Neutrophil (primary cell): ENCODE measurements at regions not wholly inside any gene's neighbourhood (a gene's known extent, or its start where the extent isn't known, plus 50 kb on each side); places are given as distances from the start of the nearest gene placed in this dataset.

Experiments
- H3K27ac ChIP-seq: fragments of 200-600 bp; sonication (generic); 2 replicates; pipeline ENCODE4 v1.5.1; 2016; ENCODE audit warnings: mild to moderate bottlenecking, moderate library complexity
- H3K27me3 ChIP-seq: fragments of 200-600 bp; sonication (generic); 2 replicates; pipeline ENCODE4 v1.6.0; 2016; ENCODE audit warnings: mild to moderate bottlenecking
- H3K36me3 ChIP-seq: fragments of 200-600 bp; sonication (generic); 2 replicates; pipeline ENCODE4 v1.5.1; 2017
- H3K4me1 ChIP-seq, 2 experiments: fragments of 200-600 bp in 1 of 2; sonication (generic) in 1 of 2; 1 replicate in 1 of 2; 2 replicates in 1 of 2; pipeline versions ENCODE4 v1.5.1 to v1.6.1; 2013 to 2016; ENCODE audit warnings: low read depth in 1 of 2, low read length in 1 of 2, mild to moderate bottlenecking in 1 of 2, moderate library complexity in 1 of 2; ENCODE audit not compliant: control insufficient read depth in 1 of 2, insufficient read depth in 1 of 2
- H3K4me3 ChIP-seq, 2 experiments: fragments of 200-600 bp in 1 of 2; sonication (generic) in 1 of 2; 1 replicate in 1 of 2; 2 replicates in 1 of 2; pipeline ENCODE4 v1.5.1; 2013 to 2016; ENCODE audit warnings: low read depth in 1 of 2, low read length in 1 of 2, mild to moderate bottlenecking in 1 of 2, moderate library complexity in 1 of 2
- H3K9me3 ChIP-seq: fragments of 200-600 bp; sonication (generic); 2 replicates; pipeline ENCODE4 v1.5.1; 2016
- TF ChIP-seq, protein P1 (sequence below): fragments of 200-600 bp; sonication (generic); IDR thresholded peaks from 2 replicates; pipeline ENCODE4 v1.5.1; 2016; ENCODE audit warnings: antibody characterized with exemption

DNA sequence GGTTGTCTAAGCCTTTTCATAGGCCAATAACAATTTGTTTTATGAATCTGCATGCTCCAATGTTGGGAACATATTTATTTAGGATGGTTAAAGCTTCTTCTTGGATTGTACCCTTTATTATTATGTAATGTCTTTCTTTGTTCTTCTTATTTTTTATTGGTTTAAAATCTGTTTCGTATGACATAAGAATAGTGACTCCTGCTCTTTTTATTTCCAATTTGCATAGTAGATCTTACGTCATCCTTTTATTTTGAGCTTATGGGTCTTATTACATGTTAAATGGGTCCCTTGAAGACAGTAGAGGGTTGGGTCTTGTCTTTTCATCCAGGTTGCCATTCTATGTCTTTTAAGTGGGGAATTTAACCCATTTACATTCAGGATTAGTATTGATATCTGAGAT is 561.9 kb upstream of the GHITM start:
- no peak overlapping the region for H3K4me3 ChIP-seq
- no peaks in the 10 kb centered on the region for H3K4me1 ChIP-seq
- H3K9me3 ChIP-seq, result no peaks in the 10 kb centered on the region
- no peak overlapping the region for H3K27ac ChIP-seq
- TF ChIP-seq, protein P1, sequence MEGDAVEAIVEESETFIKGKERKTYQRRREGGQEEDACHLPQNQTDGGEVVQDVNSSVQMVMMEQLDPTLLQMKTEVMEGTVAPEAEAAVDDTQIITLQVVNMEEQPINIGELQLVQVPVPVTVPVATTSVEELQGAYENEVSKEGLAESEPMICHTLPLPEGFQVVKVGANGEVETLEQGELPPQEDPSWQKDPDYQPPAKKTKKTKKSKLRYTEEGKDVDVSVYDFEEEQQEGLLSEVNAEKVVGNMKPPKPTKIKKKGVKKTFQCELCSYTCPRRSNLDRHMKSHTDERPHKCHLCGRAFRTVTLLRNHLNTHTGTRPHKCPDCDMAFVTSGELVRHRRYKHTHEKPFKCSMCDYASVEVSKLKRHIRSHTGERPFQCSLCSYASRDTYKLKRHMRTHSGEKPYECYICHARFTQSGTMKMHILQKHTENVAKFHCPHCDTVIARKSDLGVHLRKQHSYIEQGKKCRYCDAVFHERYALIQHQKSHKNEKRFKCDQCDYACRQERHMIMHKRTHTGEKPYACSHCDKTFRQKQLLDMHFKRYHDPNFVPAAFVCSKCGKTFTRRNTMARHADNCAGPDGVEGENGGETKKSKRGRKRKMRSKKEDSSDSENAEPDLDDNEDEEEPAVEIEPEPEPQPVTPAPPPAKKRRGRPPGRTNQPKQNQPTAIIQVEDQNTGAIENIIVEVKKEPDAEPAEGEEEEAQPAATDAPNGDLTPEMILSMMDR, result no peak
- H3K36me3 ChIP-seq, result no peaks in the 10 kb centered on the region
- no peaks in the 10 kb centered on the region for H3K27me3 ChIP-seq

DNA sequence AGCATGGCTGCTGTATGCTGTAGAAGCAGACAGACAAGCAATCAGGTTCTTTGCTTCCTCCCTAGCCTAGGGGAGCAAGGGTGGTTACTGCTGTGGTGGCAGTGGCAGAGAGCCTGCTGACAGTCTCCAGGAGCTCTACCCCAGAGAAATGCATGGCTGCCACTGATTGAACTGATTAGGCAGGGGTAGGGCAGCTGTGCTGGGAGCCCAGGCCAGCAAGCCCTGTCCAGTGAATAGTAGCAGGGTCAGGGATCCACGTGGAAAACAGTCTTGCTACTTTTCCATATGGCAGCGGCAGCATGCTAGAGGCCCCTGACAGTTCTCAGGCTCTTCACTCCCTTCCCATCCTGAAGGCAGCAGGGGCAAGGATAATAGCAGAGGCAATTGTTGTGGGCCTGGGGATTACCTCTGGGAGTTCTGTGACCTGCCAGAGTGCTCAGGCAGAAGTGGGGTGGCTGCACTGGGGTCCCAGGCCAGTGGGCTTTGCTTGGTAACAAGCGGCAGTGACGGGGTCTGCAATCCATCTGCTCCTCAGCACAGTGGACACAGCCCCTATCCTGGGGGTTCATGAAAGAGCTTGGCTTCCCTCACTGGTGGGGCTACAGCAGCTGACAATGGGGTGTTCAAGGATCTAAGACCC is 558.8 kb upstream of the GHITM start:
- Histone ChIP-seq H3K4me1 (no peaks in the 10 kb centered on the region), H3K4me3 (no peak overlapping the region), H3K27ac (no peak overlapping the region), H3K36me3 (no peaks in the 10 kb centered on the region), H3K27me3 (no peaks in the 10 kb centered on the region), H3K9me3 (no peaks in the 10 kb centered on the region)
- TF ChIP-seq, protein P1, result no peak

DNA sequence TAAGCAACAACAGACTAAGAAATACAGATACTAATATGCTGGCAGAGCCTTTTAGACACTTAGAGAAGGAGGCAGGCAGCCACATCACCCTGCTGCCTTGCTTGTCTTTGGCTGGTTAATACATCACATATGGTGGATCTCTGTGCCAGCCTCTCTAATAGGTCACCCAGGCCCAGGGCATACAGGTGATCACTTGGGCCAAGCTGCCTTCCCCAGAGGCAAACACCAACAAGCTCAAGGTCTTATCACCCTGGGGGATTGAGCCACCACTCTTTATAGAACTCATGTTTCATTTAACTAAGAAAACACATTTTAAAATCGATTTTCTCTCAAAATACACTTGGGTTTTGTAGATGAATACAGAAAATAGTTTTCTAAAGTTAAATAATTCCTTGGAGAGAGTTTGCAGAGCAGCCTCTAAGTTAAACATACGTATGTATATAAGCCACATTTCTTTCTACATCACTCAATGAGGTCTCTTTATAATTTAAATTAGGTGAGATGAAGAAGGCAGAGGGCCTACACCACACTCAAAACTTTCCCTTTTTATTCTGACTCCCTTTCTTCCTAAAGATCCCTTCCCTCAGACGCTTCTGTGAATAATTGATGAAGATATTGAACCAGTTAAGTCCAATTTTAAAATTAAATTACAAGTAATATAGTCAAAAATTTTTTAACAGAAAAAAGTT is 556.8 kb upstream of the GHITM start:
- TF ChIP-seq, protein P1, result no peak
- H3K4me3 ChIP-seq, result no peak overlapping the region
- H3K4me1 ChIP-seq, result no peaks in the 10 kb centered on the region
- H3K9me3 ChIP-seq, result no peaks in the 10 kb centered on the region
- no peak overlapping the region for H3K27ac ChIP-seq
- H3K36me3 ChIP-seq, result no peaks in the 10 kb centered on the region
- no peaks in the 10 kb centered on the region for H3K27me3 ChIP-seq

DNA sequence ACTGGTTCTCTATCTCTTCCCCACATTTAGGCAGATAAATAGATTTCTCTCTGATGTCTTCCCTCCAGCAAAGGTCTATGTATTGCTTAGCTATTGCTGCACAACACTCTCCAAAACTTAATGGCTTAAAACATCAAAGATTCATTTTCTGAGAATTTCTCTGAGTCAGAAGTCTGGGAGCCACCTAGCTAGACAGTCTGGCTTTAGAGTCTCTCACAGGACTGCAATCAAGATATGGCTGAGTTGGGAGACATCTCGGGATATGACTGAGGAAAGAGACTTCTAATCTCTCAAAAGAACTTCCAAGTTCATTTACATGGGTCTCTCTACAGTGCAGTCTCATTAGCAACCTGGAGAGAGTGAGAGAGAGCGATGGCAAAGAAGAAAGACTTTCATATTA is 553.6 kb upstream of the GHITM start:
- no peak overlapping the region for H3K4me3 ChIP-seq

DNA sequence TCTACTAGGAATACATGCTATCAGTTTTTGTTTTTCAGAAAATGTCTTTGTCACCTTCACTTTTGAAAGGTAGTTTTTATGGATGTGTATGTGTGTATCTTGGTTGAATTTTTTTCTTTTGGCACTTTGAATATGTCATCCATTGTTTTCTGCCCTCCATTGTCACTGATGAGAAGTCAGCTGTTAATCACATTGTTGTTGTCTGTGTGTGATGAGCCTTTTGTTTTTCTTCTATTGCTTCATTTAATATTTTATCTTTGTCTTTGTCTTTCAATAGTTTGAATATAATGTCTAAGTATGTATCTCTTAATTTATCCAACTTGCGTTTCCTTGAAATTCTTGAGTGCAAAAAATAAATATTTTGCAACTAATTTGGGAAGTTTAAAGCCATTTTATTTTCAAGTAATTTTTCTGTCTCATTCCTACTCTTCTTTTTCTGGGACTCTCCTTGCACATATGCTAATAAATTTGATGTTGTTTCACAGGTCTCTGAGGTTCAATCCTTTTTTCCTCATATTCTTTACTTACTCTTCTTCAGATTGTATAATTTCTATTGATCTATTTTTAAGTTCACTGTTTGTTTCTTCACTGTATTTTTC is 546.9 kb upstream of the GHITM start:
- Histone ChIP-seq H3K4me1 (no peaks in the 10 kb centered on the region), H3K36me3 (no peaks in the 10 kb centered on the region), H3K4me3 (no peak overlapping the region), H3K9me3 (no peaks in the 10 kb centered on the region), H3K27me3 (no peaks in the 10 kb centered on the region), H3K27ac (no peak overlapping the region)
- TF ChIP-seq, protein P1, result no peak

More for the DNA sequence above, 553.6 kb upstream of the GHITM start:
- no peak overlapping the region for H3K27ac ChIP-seq
- H3K4me1 ChIP-seq, result no peaks in the 10 kb centered on the region
- H3K36me3 ChIP-seq, result no peaks in the 10 kb centered on the region
- H3K9me3 ChIP-seq, result no peaks in the 10 kb centered on the region
- TF ChIP-seq, protein P1, result no peak
- no peaks in the 10 kb centered on the region for H3K27me3 ChIP-seq
